HG03095 (cell line): ENCODE measurements at regions not wholly inside any gene's neighbourhood (a gene's known extent, or its start where the extent isn't known, plus 50 kb on each side); places are given as distances from the start of the nearest gene placed in this dataset.

ENCODE experiments used
- ATAC-seq: cut with Tn5 transposase; IDR thresholded peaks from one replicate; pipeline ENCODE4 v1.9.1; 2021; ENCODE audit warnings: moderate library complexity; ENCODE audit not compliant: unreplicated experiment

DNA sequence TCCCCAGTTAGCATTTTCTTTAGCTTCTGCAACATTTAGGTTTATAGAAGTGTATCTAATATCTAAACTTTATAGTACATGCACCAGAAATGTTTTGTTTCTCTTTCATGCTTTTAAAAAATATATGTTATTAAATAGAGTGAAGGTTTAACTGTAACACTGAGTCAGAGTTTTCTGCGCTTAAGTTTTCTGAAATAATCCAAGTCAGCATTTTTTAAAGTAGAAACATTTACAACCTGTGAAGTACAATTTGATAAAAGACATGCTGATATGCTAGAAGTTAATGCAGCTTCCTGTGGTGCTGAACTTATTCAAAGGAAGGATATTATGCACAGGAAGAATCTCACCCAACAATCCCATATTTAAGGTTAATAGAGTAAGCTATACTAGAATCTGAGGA is 1096.8 kb downstream of the LRFN5 start:
- no peak for ATAC-seq

DNA sequence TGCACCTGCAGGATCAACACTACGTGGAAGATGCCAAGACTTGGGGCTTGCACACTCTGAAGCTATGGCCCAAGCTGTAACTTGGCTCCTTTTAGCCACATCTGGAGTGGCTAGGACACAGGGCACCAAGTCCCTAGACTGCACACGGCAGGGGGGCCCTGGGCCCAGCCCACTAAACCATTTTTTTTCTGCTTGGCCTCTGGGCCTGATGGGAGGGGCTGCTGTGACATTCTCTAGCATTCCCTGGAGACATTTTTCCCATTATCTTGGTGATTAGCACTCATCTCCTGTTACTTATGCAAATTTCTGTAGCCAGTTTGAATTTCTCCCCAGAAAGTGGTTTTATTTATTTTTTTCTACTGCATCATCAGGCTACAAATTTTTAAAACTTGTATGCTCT is 1080.7 kb downstream of the LRFN5 start:
- ATAC-seq: no peak

DNA sequence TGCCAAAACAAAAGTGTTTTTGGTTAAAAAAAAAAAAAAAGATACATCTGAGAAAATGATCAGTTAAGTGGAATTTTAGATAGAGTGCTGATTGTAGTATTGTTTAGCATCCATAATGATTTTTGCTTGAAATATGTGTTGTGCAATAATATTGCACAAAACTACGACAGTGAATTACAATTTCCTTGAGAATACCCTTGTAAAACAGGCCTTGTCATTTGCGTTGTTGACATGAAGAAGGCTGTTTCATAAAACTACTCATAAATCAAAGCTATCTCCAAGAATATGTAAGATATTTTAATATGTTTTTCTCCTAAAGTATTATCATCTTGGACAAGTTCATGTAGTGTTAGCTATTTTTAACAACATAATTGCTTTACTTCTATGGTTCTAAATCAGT is 1077.0 kb downstream of the LRFN5 start:
- no peak for ATAC-seq

DNA sequence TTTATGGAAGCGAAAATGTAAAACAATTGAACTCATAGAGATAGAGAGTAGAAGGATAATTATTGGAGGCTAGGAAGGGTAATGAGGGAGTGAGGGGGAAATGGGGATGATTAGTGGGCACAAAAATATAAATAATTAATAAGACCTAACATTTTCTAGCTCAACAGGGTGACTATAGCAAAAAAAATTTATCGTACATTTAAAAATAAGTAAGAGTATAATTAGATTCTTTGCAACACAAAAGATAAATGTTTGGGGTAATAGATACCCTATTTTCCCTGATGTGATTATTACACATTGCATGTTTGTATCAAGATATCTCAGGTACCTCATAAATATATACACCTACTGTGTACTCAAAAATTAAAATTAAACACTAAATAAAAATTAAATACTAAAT is 1070.0 kb downstream of the LRFN5 start:
- ATAC-seq: no peak

DNA sequence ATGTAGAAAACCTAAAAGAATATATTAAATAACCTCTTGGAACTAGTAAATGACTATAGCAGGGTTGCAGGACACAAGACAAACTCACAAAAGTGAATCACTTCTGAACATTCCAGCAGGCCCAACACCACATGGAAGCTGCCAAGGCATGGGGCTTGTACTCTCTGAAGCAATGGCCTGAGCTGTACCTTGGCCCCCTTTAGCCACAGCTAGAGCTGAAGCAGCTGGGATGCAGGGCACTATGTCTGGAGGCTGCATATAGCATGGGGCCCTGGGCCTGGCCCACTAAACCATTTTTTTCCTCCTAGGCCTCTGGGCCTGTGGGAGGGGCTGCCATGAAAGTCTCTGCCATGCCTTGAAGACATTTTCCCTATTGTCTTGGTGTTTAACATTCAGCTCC is 1067.3 kb downstream of the LRFN5 start:
- no peak for ATAC-seq

DNA sequence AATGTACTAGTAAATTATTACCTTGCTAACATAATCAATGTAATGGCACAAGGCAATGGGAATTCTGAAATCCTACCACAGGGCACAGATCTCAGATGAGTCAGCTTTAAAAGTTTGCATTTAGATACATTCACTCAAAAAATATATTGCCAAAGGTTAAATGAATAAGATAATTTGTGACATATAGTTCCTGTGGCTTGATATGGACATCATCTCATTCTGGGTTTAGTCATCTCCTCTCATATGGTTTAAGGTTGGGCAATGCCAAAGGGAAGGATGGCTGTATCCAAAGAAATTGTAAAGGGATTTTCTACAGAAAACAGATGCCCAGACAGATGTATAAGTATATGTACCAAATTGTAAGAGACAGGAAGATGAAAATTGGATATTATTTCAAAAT is 1065.0 kb downstream of the LRFN5 start:
- no peak for ATAC-seq

DNA sequence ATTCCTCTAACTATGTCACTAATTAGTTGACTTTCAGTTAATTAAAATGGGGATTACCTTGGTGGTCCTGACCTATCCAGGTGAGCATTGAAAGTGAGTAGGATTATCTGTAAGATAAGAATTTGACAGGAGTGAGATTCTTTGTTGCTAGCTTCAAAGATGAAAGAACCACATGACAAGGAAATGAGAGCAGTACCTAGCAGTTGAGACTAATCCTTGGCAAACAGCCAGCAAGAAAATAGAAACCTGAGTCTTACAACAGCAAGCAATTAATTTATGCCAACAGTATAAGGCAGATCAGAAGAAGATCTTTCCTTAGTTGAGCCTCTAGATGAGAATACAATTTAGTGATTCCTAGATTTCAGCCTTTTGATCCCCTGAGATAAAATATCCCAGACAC is 1058.4 kb downstream of the LRFN5 start:
- no peak for ATAC-seq

DNA sequence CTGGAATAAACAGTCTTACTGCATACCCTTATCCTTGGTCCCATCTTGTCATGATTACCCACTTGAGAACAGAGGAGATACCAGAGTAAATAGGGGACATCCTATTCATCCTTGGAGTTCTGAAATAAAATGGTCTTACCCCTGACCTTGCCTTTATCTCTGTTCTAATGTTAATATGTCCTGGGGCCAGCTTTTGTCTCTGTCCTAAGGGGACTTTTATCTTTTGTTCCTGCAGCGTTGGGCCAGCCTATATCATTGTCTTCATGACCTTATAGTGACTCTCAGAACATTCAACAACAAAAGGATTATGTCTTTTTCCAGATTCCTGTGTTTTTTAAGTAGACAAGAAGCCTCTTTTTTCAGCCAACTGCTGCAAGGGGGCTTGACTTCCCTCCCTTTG is 1057.5 kb downstream of the LRFN5 start:
- no peak for ATAC-seq

DNA sequence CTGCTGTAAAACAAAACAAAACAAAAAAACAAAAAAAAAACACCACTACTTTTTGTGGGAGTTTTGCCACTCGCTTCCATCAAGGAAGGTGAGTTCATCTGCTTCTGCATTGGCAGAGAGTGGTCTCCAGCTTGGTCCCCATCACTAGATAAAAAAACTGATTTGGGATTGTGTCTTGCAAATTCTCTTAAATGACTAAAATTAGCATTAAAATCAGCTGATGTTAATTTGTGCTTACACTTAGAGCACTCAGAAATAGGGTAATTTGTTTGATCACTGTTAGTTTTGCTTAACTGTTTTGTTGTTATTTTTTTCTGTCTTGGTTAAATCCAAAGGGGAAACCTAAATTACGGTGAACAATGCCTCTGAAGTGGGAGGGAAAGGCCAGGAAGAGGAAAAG is 1048.0 kb downstream of the LRFN5 start:
- ATAC-seq: no peak

DNA sequence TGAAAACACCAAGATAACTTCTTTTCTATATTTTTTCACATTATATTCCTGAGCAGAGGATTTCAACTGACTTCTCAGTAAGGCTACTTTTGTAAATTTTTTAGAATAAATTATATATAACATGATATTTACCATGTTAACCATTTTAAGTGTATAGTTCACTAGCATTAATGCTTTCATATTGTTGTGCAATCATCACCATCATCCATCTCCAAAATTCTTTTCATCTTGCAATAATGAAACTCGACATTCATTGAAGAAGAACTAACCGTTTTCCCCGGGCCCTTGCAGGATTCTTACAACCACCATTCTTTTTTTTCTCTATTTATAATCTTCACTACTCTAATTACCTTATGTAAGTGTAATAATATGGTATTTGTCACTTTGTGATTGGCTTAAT is 1036.1 kb downstream of the LRFN5 start:
- no peak for ATAC-seq

DNA sequence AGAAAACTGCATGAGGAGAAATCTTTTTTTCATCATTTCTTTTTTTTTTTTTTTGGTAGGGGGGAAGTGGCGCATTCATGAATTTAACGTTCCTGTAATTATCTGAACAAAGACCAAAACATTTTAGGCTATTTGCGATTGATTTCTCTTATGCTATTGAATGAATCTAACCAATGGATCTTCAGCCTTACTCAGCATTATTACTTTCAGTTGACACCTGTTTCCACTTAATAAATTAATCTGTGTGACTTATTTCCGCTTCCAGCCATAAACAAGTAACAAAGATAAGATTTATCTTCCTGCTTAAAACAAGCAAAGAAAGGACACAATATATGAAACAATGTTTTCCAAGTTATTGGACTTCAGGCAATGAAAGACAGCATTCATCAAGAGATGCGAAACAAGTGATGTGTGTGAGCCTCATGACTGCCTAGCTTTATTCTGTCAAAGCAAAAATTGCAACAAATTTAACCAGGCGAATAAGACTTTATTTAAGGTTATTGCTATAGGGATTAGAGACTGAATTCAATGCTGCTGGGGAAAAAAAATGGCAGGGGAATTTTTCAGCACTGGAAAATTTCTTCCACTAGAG is 1026.9 kb downstream of the LRFN5 start:
- ATAC-seq: no peak

DNA sequence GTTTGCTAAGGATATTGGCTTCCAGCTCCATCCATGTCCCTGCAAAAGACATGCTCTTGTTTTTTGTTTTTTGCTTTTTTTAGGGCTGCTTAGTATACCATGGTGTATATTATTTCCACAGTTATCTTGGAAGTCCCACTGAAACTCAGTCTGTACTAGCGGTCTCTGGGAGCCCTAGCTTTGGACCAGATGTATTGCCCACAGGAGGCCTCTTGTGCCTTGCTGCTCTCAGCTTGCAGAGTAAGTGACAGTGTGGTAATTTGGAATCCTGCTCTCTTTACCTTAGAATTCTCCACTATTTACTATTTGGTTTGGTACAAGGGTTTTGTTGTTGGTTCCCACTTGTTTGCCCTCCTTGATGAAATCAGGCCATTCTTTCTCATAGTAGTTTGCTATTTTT is 1022.9 kb downstream of the LRFN5 start:
- ATAC-seq: no peak

DNA sequence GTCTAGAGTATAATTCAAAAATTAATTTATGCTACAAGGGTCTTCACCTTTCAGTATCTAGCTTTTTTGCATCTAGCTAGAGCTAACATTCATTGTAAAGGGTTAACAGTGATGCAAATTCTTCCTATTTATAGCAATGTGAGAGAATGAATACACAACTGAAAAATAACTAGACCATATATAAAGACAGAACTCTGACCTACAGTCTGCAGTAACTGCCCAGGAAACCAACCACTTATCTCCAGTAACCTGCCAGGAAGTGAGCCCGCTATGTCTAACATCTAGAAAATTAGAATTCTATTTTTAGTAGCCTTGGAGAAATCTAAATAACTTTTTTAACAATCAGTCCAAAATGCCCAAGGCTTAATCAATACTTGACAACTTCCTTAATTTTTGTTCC is 1021.9 kb downstream of the LRFN5 start:
- ATAC-seq: no peak

DNA sequence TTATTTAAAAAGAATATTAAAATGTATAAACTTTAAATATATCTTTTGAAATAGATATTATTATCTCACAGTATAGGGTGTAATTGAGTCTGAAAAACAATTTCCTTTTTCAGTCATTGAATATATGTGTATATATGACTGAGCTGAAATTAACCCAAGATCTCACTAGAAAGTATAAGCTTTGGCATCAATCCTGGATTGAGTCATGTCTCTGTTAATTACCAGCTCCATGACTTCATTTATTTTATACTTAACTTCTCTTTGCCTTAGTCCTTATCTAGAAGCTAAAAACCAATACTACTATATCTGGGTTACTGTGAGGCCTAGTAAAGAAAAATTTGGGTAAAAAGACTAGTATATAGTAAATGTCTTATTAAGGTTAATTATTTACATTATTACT is 1020.3 kb downstream of the LRFN5 start:
- no peak for ATAC-seq

DNA sequence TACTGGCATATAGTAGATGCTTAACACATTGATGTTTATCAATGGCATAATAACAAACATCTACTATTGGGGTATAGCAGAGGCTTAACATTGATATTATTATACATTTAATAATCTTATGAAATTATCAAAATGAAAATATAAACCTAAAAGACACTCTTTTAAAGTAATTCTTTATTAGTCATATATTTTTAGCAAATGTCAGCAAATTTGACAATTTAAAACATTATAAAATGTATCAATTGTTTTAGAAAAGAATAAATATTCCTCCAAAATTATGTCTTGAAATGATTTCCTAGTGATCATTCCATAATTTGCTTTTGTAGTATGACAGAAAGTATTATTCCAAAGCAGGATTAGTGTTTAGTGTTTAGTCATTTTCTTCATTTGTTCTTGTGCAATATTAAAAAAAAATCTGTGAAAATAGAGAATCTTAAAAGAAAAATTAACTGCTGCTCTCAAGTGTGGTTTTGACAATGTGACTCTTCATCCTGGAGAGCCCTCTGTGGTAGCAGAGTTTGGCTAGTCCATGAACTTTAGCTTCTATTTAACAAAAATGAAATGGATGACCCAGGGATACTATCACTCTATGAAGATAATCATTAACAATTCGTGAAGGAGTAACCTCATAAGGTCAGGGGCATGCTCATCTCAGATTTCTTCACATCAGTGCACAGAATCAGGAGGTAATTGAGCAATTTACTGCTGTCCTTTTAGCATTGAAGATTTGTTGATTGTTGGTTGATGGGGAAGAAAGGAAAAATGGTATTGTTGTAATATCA is 1018.5 kb downstream of the LRFN5 start:
- no peak for ATAC-seq

DNA sequence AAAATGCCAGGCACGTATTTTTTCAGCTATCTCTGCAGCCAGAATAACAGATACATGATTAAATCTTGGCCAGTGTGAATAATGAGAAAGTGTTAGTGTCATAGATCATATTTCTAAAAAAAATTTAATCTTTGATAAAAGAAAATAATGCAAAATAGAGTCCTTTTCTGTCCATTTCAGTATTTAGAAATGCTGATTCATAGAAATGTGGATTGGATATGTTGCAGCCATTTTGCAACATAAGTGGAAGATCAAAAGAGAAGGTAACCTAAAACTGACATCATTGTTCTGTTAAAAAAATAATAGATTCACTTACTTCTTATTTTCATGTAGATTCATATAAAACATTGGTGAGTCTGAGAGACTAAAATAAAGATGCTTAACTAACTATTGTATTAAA is 1010.3 kb downstream of the LRFN5 start:
- ATAC-seq: no peak

DNA sequence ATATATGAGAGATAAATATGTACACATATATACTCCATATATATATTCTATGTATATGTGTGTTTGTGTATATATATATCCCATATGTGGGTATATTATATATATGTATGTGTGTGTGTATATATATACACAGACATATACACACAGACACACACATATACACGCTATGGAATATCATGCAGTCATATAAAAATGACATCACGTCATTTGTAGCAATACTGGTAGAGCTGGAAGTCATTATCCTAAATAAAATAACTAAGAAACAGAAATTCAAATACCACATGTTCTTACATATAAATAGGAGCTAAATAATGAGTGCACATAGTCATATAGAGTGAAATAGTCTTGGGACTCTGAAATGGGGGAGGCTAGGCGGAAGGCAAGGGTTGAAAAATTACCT is 1000.2 kb downstream of the LRFN5 start:
- ATAC-seq: no peak

DNA sequence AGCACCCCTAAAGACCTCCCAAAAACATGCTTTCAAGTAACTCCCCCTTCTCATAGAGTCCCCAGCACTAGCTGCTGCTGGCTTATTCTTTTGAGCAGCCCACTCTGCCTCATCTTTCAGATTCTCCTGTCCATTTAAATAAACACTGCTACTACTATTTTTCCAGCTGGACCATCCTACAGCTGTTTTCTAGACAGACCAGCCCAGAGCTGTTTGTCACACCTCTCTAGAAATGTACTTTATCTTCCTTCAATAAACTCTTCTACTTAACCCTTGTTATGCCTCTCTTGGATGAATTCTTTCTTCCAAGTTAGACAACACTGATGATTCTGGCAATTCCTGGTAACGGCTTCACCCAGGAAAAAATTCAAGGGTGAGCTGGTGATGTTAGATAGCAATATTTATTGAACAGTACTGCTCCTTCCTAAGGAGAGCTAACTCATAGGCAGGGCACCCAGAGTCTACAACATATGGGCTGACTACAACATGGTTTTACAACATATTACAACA is 995.7 kb downstream of the LRFN5 start:
- no peak for ATAC-seq

DNA sequence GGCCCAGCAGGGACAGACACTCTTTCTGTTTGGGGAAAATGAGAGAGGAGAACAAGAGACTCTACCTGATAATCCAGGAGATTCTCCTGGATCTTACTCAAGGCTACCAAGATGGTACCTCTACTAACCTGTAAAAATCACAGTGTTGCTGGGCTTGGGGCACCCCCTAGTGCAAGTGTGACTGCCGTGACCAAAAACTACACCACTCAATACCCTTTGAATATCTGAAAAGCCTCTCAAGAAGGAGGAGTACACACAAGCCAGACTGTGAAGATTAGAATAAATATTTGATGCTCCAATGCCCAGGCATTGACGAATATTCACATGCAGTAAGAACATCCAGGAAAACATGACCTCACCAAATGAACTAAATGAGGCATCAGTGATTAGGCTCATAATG is 965.4 kb downstream of the LRFN5 start:
- ATAC-seq: no peak

DNA sequence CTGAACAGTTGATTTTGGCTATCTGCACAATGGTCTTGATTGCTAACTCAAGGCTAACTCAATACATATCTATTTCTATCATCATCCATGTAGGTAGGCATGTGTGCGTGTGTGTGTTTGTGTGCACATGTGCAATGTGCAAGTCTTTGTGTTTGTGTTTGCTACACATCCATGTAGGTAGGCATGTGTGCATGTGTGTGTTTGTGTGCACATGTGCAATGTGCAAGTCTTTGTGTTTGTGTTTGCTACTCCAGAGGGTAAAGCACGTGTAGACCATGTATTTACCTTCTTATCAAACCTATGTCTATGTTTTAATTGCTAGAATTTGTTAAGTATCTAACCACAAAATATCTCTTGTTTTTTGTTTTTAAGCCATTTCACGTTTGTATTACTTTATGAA is 962.6 kb downstream of the LRFN5 start:
- no peak for ATAC-seq

DNA sequence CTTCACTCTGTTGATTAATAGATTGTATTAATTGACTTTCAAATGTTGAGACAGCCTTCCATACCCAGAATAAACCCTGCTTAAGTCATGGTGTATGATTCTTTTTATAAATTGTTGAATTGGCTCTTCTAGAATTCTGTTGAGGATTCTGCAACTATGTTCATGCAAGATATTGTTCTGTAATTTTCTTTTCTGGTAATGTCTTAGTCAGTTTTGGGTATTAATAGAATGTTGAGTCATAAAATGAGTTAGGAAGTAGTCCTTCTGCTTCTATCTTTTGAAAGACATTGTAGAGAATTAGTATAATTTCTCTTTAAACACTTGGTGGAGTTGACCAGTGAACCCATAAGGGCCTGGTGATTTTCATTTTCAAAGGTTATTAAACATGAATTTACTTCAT is 958.9 kb downstream of the LRFN5 start:
- ATAC-seq: no peak

DNA sequence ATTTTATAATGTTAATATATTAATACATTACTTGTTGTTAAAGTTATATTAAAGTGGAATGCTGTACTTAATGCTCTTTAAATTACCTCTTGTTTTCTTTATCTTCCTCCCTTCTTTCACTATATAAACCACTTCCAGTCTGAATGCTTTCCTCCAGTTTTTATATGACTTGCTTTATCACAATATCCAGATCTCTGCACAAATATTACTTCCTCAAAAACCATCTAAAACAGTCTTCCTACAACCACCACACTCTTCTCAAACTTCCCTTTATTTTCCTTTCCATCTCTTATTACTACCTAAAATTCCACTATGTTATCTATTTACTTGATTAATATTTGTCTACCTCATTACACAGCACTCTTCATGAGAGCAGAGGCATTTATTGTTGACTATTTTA is 956.6 kb downstream of the LRFN5 start:
- ATAC-seq: no peak

DNA sequence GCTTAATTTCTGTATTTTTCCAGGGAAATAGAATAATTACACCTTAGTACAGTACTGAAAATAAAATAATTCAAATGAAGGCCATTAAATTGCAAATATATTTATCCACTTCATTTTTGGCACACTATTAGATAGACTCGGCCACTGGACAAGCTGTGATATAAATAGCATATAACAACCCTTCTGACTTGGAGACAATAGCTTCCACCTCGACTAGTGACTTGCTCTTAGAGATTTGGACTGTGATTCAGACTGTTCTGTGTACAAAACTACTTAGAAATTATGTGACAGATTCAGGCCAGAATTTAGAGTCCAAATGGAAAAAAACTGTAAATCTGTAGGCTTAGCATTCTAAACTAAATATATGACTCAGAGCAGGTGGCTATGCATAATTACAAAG is 949.9 kb downstream of the LRFN5 start:
- no peak for ATAC-seq
